Stimulated activated effector memory CD8-positive, alpha-beta T cell treated with anti-CD3 and anti-CD28 coated beads, Interleukin-12 subunit alpha, Interleukin-12 subunit beta, amount 100 ng/mL, for 72 hours (primary cell): ENCODE measurements at regions not wholly inside any gene's neighbourhood (a gene's known extent, or its start where the extent isn't known, plus 50 kb on each side); places are given as distances from the start of the nearest gene placed in this dataset.
A peak's percentile ranks its signal among the peaks of the same experiment; 100 is the strongest.

Source experiments
- ATAC-seq: fragments of 150-1000 bp; cut with Tn5 transposase; 2 replicates; pipeline ENCODE4 v1.10.0; 2021
- DNase-seq, 2 donors: peaks; one replicate each; pipeline ENCODE4 v3.0.0; 2021 to 2022; ENCODE audit warnings: low spot score in 2 of 2
- H3K27ac Mint-ChIP-seq: one replicate; pipeline ENCODE4 v1.8.0; 2022; ENCODE audit warnings: mild to moderate bottlenecking, mixed read lengths
- H3K36me3 Mint-ChIP-seq: one replicate; pipeline ENCODE4 v1.8.0; 2022; ENCODE audit warnings: mild to moderate bottlenecking, mixed read lengths
- H3K4me1 Mint-ChIP-seq: one replicate; pipeline ENCODE4 v1.8.0; 2022; ENCODE audit warnings: mixed read lengths
- H3K4me3 Mint-ChIP-seq: one replicate; pipeline ENCODE4 v1.8.0; 2022; ENCODE audit warnings: mild to moderate bottlenecking, mixed read lengths
- H3K9me3 Mint-ChIP-seq: one replicate; pipeline ENCODE4 v1.8.0; 2022; ENCODE audit warnings: mixed read lengths

- Mint-ChIP-seq H3K4me3 (no peak overlapping the region), H3K9me3 (peaks cover 4% of the 10 kb centered on the region), H3K4me1 (no peaks in the 10 kb centered on the region), H3K27ac (no peak overlapping the region), H3K36me3 (no peaks in the 10 kb centered on the region)
- ATAC-seq (no peak), DNase-seq (no peak)
Measured at GRCh38 chr11:109150581-109150980, 271.4 kb upstream of the C11orf87 start.

GRCh38 chr11:109153836-109154235 is 268.2 kb upstream of the C11orf87 start:
- no peak overlapping the region for H3K4me3 Mint-ChIP-seq
- H3K9me3 Mint-ChIP-seq: peaks cover 7% of the 10 kb centered on the region
- DNase-seq (no peak), ATAC-seq (no peak)
- H3K27ac Mint-ChIP-seq: no peak overlapping the region
- H3K36me3 Mint-ChIP-seq: no peaks in the 10 kb centered on the region
- H3K4me1 Mint-ChIP-seq: no peaks in the 10 kb centered on the region

- no peak overlapping the region for H3K27ac Mint-ChIP-seq
- ATAC-seq: no peak
Measured at GRCh38 chr11:109155291-109155690, 266.7 kb upstream of the C11orf87 start.

GRCh38 chr11:109165035-109165434 is 257.0 kb upstream of the C11orf87 start:
- Mint-ChIP-seq H3K27ac (no peak overlapping the region), H3K36me3 (no peaks in the 10 kb centered on the region), H3K9me3 (peaks cover 2% of the 10 kb centered on the region), H3K4me3 (no peak overlapping the region), H3K4me1 (no peaks in the 10 kb centered on the region)
- ATAC-seq: no peak
- no peak for DNase-seq

More at GRCh38 chr11:109155291-109155690, 266.7 kb upstream of the C11orf87 start:
- DNase-seq: no peak
- Mint-ChIP-seq H3K9me3 (peaks cover 9% of the 10 kb centered on the region), H3K36me3 (no peaks in the 10 kb centered on the region), H3K4me3 (no peak overlapping the region), H3K4me1 (no peaks in the 10 kb centered on the region)

GRCh38 chr11:109166441-109166840 is 255.5 kb upstream of the C11orf87 start:
- Mint-ChIP-seq H3K4me3 (no peak overlapping the region), H3K27ac (no peak overlapping the region), H3K36me3 (no peaks in the 10 kb centered on the region), H3K4me1 (no peaks in the 10 kb centered on the region), H3K9me3 (no peaks in the 10 kb centered on the region)
- no peak for DNase-seq
- no peak for ATAC-seq

GRCh38 chr11:109173504-109173903 is 248.5 kb upstream of the C11orf87 start:
- Mint-ChIP-seq H3K9me3 (no peaks in the 10 kb centered on the region), H3K27ac (no peak overlapping the region)
- peak; percentile 24 for ATAC-seq

GRCh38 chr11:109184376-109184775 is 237.6 kb upstream of the C11orf87 start:
- H3K9me3 Mint-ChIP-seq: peaks cover 10% of the 10 kb centered on the region
- DNase-seq: no peak
- H3K27ac Mint-ChIP-seq: no peak overlapping the region
- ATAC-seq: no peak
- no peak overlapping the region for H3K4me3 Mint-ChIP-seq
- no peaks in the 10 kb centered on the region for H3K36me3 Mint-ChIP-seq
- H3K4me1 Mint-ChIP-seq: no peaks in the 10 kb centered on the region

More at GRCh38 chr11:109173504-109173903, 248.5 kb upstream of the C11orf87 start:
- no peak for DNase-seq
- H3K4me3 Mint-ChIP-seq: no peak overlapping the region
- no peaks in the 10 kb centered on the region for H3K4me1 Mint-ChIP-seq
- no peaks in the 10 kb centered on the region for H3K36me3 Mint-ChIP-seq

- H3K4me3 Mint-ChIP-seq: no peak overlapping the region
- no peak for ATAC-seq
- H3K36me3 Mint-ChIP-seq: no peaks in the 10 kb centered on the region
- no peak overlapping the region for H3K27ac Mint-ChIP-seq
- H3K4me1 Mint-ChIP-seq: no peaks in the 10 kb centered on the region
- no peak for DNase-seq
- H3K9me3 Mint-ChIP-seq: peaks cover 19% of the 10 kb centered on the region
Measured at GRCh38 chr11:109192864-109193263, 229.1 kb upstream of the C11orf87 start.

GRCh38 chr11:109193880-109194279 is 228.1 kb upstream of the C11orf87 start:
- Mint-ChIP-seq H3K9me3 (peaks cover 21% of the 10 kb centered on the region), H3K27ac (no peak overlapping the region), H3K4me1 (no peaks in the 10 kb centered on the region), H3K36me3 (no peaks in the 10 kb centered on the region), H3K4me3 (no peak overlapping the region)
- no peak for DNase-seq
- no peak for ATAC-seq

- Mint-ChIP-seq H3K27ac (no peak overlapping the region), H3K4me1 (no peaks in the 10 kb centered on the region), H3K9me3 (peaks cover 21% of the 10 kb centered on the region), H3K36me3 (no peaks in the 10 kb centered on the region), H3K4me3 (no peak overlapping the region)
- ATAC-seq: no peak
- no peak for DNase-seq
Measured at GRCh38 chr11:109196016-109196415, 226.0 kb upstream of the C11orf87 start.

GRCh38 chr11:109197656-109198055 is 224.3 kb upstream of the C11orf87 start:
- DNase-seq: no peak
- no peak for ATAC-seq
- Mint-ChIP-seq H3K4me3 (no peak overlapping the region), H3K36me3 (no peaks in the 10 kb centered on the region), H3K27ac (no peak overlapping the region), H3K9me3 (peaks cover 22% of the 10 kb centered on the region), H3K4me1 (no peaks in the 10 kb centered on the region)

- no peak for ATAC-seq
Measured at GRCh38 chr11:109203176-109203575, 218.8 kb upstream of the C11orf87 start.

GRCh38 chr11:109205312-109205711 is 216.7 kb upstream of the C11orf87 start:
- DNase-seq: no peak
- H3K27ac Mint-ChIP-seq: no peak overlapping the region
- no peak overlapping the region for H3K4me3 Mint-ChIP-seq
- H3K36me3 Mint-ChIP-seq: no peaks in the 10 kb centered on the region
- H3K4me1 Mint-ChIP-seq: no peaks in the 10 kb centered on the region
- ATAC-seq: no peak
- peaks cover 11% of the 10 kb centered on the region for H3K9me3 Mint-ChIP-seq

More at GRCh38 chr11:109203176-109203575, 218.8 kb upstream of the C11orf87 start:
- H3K27ac Mint-ChIP-seq: no peak overlapping the region
- no peak for DNase-seq
- no peaks in the 10 kb centered on the region for H3K36me3 Mint-ChIP-seq
- H3K4me3 Mint-ChIP-seq: no peak overlapping the region
- peaks cover 17% of the 10 kb centered on the region for H3K9me3 Mint-ChIP-seq
- no peaks in the 10 kb centered on the region for H3K4me1 Mint-ChIP-seq

GRCh38 chr11:109208121-109208520 is 213.9 kb upstream of the C11orf87 start:
- H3K27ac Mint-ChIP-seq: no peak overlapping the region
- no peak for DNase-seq
- H3K9me3 Mint-ChIP-seq: peaks cover 5% of the 10 kb centered on the region
- ATAC-seq: no peak
- no peak overlapping the region for H3K4me3 Mint-ChIP-seq
- no peaks in the 10 kb centered on the region for H3K36me3 Mint-ChIP-seq
- no peaks in the 10 kb centered on the region for H3K4me1 Mint-ChIP-seq

- Mint-ChIP-seq H3K4me1 (no peaks in the 10 kb centered on the region), H3K27ac (no peak overlapping the region), H3K36me3 (no peaks in the 10 kb centered on the region), H3K9me3 (peaks cover 5% of the 10 kb centered on the region), H3K4me3 (no peak overlapping the region)
- DNase-seq: no peak
- no peak for ATAC-seq
Measured at GRCh38 chr11:109209572-109209971, 212.4 kb upstream of the C11orf87 start.

GRCh38 chr11:109221190-109221589 is 200.8 kb upstream of the C11orf87 start:
- Mint-ChIP-seq H3K36me3 (no peaks in the 10 kb centered on the region), H3K9me3 (peaks cover 12% of the 10 kb centered on the region), H3K4me3 (no peak overlapping the region), H3K27ac (no peak overlapping the region), H3K4me1 (no peaks in the 10 kb centered on the region)
- no peak for DNase-seq
- ATAC-seq: no peak

GRCh38 chr11:109222761-109223160 is 199.2 kb upstream of the C11orf87 start:
- Mint-ChIP-seq H3K27ac (no peak overlapping the region), H3K4me3 (no peak overlapping the region), H3K9me3 (peaks cover 15% of the 10 kb centered on the region), H3K4me1 (no peaks in the 10 kb centered on the region), H3K36me3 (no peaks in the 10 kb centered on the region)
- ATAC-seq: no peak
- DNase-seq: no peak
